Activated naive CD8-positive, alpha-beta T cell treated with anti-CD3 and anti-CD28 coated beads, Interleukin-2, amount 50 U/mL, for 24 hours (primary cell): ENCODE measurements at regions not wholly inside any gene's neighbourhood (a gene's known extent, or its start where the extent isn't known, plus 50 kb on each side); places are given as distances from the start of the nearest gene placed in this dataset.
"Not testable (repeated sequence)": the region's sequence is repeated elsewhere in the genome, so short reads cannot be mapped to it uniquely, and the experiment has no call there.

ENCODE experiments used
- ATAC-seq: fragments of 150-1000 bp; cut with Tn5 transposase; one replicate; pipeline ENCODE4 v1.10.0; 2021
- DNase-seq: peaks from one replicate; pipeline ENCODE4 v3.0.0; 2021
- H3K27ac Mint-ChIP-seq: one replicate; pipeline ENCODE4 v1.8.0; 2021; ENCODE audit warnings: mild to moderate bottlenecking, mixed read lengths
- H3K27me3 Mint-ChIP-seq: one replicate; pipeline ENCODE4 v1.8.0; 2021; ENCODE audit warnings: mixed read lengths
- H3K36me3 Mint-ChIP-seq: one replicate; pipeline ENCODE4 v1.8.0; 2021; ENCODE audit warnings: low read depth, mixed read lengths
- H3K4me1 Mint-ChIP-seq: one replicate; pipeline ENCODE4 v1.8.0; 2021; ENCODE audit warnings: mixed read lengths
- H3K4me3 Mint-ChIP-seq: one replicate; pipeline ENCODE4 v1.8.0; 2021; ENCODE audit warnings: mild to moderate bottlenecking, moderate library complexity, mixed read lengths
- H3K9me3 Mint-ChIP-seq: one replicate; pipeline ENCODE4 v1.8.0; 2021; ENCODE audit warnings: mixed read lengths

GRCh38 chr2:90029080-90029428 is 1337.6 kb downstream of the RPIA start:
- H3K9me3 Mint-ChIP-seq, H3K4me3 Mint-ChIP-seq, H3K27me3 Mint-ChIP-seq, H3K36me3 Mint-ChIP-seq, DNase-seq, H3K27ac Mint-ChIP-seq, H3K4me1 Mint-ChIP-seq, ATAC-seq: not testable (repeated sequence)

- not testable (repeated sequence) for DNase-seq, H3K4me3 Mint-ChIP-seq, ATAC-seq, H3K4me1 Mint-ChIP-seq, H3K27ac Mint-ChIP-seq, H3K9me3 Mint-ChIP-seq, H3K27me3 Mint-ChIP-seq, H3K36me3 Mint-ChIP-seq
Measured at GRCh38 chr2:90032269-90032668, 1340.8 kb downstream of the RPIA start.

GRCh38 chr2:90036335-90036734 is 1344.9 kb downstream of the RPIA start:
- H3K4me3 Mint-ChIP-seq, H3K36me3 Mint-ChIP-seq, H3K9me3 Mint-ChIP-seq, H3K27ac Mint-ChIP-seq, H3K4me1 Mint-ChIP-seq, ATAC-seq, H3K27me3 Mint-ChIP-seq, DNase-seq: not testable (repeated sequence)

GRCh38 chr2:90039093-90039492 is 1347.6 kb downstream of the RPIA start:
- H3K9me3 Mint-ChIP-seq, ATAC-seq, H3K36me3 Mint-ChIP-seq, H3K27me3 Mint-ChIP-seq, DNase-seq, H3K4me3 Mint-ChIP-seq, H3K4me1 Mint-ChIP-seq, H3K27ac Mint-ChIP-seq: not testable (repeated sequence)

- H3K9me3 Mint-ChIP-seq, H3K4me1 Mint-ChIP-seq, H3K27ac Mint-ChIP-seq, H3K4me3 Mint-ChIP-seq, DNase-seq, ATAC-seq, H3K27me3 Mint-ChIP-seq, H3K36me3 Mint-ChIP-seq: not testable (repeated sequence)
Measured at GRCh38 chr2:90047776-90048175, 1356.3 kb downstream of the RPIA start.

GRCh38 chr2:90052113-90052631 is 1360.7 kb downstream of the RPIA start:
- ATAC-seq, H3K4me3 Mint-ChIP-seq, H3K27me3 Mint-ChIP-seq, H3K36me3 Mint-ChIP-seq, H3K9me3 Mint-ChIP-seq, H3K27ac Mint-ChIP-seq, DNase-seq, H3K4me1 Mint-ChIP-seq: not testable (repeated sequence)

GRCh38 chr2:90069290-90069894 is 1377.9 kb downstream of the RPIA start:
- Mint-ChIP-seq H3K9me3 (no peaks in the 10 kb centered on the region), H3K36me3 (no peaks in the 10 kb centered on the region), H3K27me3 (peaks cover 1% of the 10 kb centered on the region), H3K4me1 (no peaks in the 10 kb centered on the region), H3K4me3 (no peak overlapping the region), H3K27ac (no peak overlapping the region)
- no peak for ATAC-seq
- DNase-seq: peak; percentile 11

GRCh38 chr2:90076311-90076710 is 1384.8 kb downstream of the RPIA start:
- Mint-ChIP-seq H3K9me3 (no peaks in the 10 kb centered on the region), H3K4me3 (no peak overlapping the region), H3K4me1 (no peaks in the 10 kb centered on the region), H3K27ac (no peak overlapping the region), H3K36me3 (no peaks in the 10 kb centered on the region), H3K27me3 (no peaks in the 10 kb centered on the region)
- no peak for ATAC-seq
- no peak for DNase-seq

- H3K9me3 Mint-ChIP-seq: no peaks in the 10 kb centered on the region
- no peak overlapping the region for H3K27ac Mint-ChIP-seq
- ATAC-seq (no peak), DNase-seq (no peak)
- H3K27me3 Mint-ChIP-seq: no peaks in the 10 kb centered on the region
- H3K36me3 Mint-ChIP-seq: no peaks in the 10 kb centered on the region
- H3K4me1 Mint-ChIP-seq: no peaks in the 10 kb centered on the region
- H3K4me3 Mint-ChIP-seq: no peak overlapping the region
Measured at GRCh38 chr2:90077948-90078347, 1386.5 kb downstream of the RPIA start.

GRCh38 chr2:90079374-90079773 is 1387.9 kb downstream of the RPIA start:
- Mint-ChIP-seq H3K27ac (no peak overlapping the region), H3K4me1 (no peaks in the 10 kb centered on the region), H3K36me3 (no peaks in the 10 kb centered on the region), H3K27me3 (no peaks in the 10 kb centered on the region), H3K9me3 (no peaks in the 10 kb centered on the region), H3K4me3 (no peak overlapping the region)
- ATAC-seq (no peak), DNase-seq (no peak)

GRCh38 chr2:90087792-90088191 is 1396.3 kb downstream of the RPIA start:
- not testable (repeated sequence) for H3K27ac Mint-ChIP-seq, DNase-seq, H3K36me3 Mint-ChIP-seq, ATAC-seq, H3K27me3 Mint-ChIP-seq, H3K4me3 Mint-ChIP-seq, H3K9me3 Mint-ChIP-seq, H3K4me1 Mint-ChIP-seq

- H3K4me1 Mint-ChIP-seq, DNase-seq, ATAC-seq, H3K27ac Mint-ChIP-seq, H3K36me3 Mint-ChIP-seq, H3K4me3 Mint-ChIP-seq, H3K27me3 Mint-ChIP-seq, H3K9me3 Mint-ChIP-seq: not testable (repeated sequence)
Measured at GRCh38 chr2:90093571-90094270, 1402.2 kb downstream of the RPIA start.

GRCh38 chr2:90097617-90098016 is 1406.1 kb downstream of the RPIA start:
- H3K4me3 Mint-ChIP-seq, H3K27me3 Mint-ChIP-seq, H3K9me3 Mint-ChIP-seq, DNase-seq, H3K36me3 Mint-ChIP-seq, ATAC-seq, H3K27ac Mint-ChIP-seq, H3K4me1 Mint-ChIP-seq: not testable (repeated sequence)

GRCh38 chr2:90105142-90105541 is 1413.7 kb downstream of the RPIA start:
- H3K4me3 Mint-ChIP-seq, H3K27me3 Mint-ChIP-seq, ATAC-seq, H3K4me1 Mint-ChIP-seq, H3K9me3 Mint-ChIP-seq, H3K27ac Mint-ChIP-seq, DNase-seq, H3K36me3 Mint-ChIP-seq: not testable (repeated sequence)

GRCh38 chr2:90123409-90123808 is 1431.9 kb downstream of the RPIA start:
- not testable (repeated sequence) for ATAC-seq, H3K9me3 Mint-ChIP-seq, H3K27me3 Mint-ChIP-seq, H3K4me1 Mint-ChIP-seq, DNase-seq, H3K4me3 Mint-ChIP-seq, H3K27ac Mint-ChIP-seq, H3K36me3 Mint-ChIP-seq
